K562 (cell line): ENCODE measurements at regions not wholly inside any gene's neighbourhood (a gene's known extent, or its start where the extent isn't known, plus 50 kb on each side); places are given as distances from the start of the nearest gene placed in this dataset.

Experiments used
- ATAC-seq: fragments of 200-7000 bp; cut with Tn5 transposase; 3 replicates; pipeline ENCODE4 v1.9.1; 2020; ENCODE audit warnings: moderate library complexity
- BruUV-seq: library from RNA; stranded (reverse); fragments of 400-500 nt; replicated peaks from 2 replicates; lab custom pipeline; 2021; lab: Mats Ljungman, UMichigan
- CTCF ChIA-PET: fragments of 300-600 bp; formaldehyde crosslinking; extraction: SDS; loops from one replicate; lab custom pipeline; 2021; ENCODE audit warnings: low intra/inter-chr PET ratio; lab: Yijun Ruan, JAX
- POLR2A ChIA-PET: fragments of 300-600, 350-650 bp; sonication (Branson Sonifier 250); formaldehyde crosslinking; extraction: SDS; loops from one replicate; lab custom pipeline; 2021; ENCODE audit warnings: antibody characterized with exemption, inconsistent platforms; lab: Yijun Ruan, JAX
- DNase-seq, 4 experiments: peaks; one replicate each; pipeline versions ENCODE4 v3.0.0 to v3.0.0-alpha.2; 2011 to 2018; ENCODE audit warnings: low spot score in 3 of 4, mixed read lengths in 3 of 4; ENCODE audit errors: extremely low read depth in 1 of 4
- FAIRE-seq: peaks from 2 replicates; lab custom pipeline; 2011; peaks lifted over from hg19 to GRCh38; lab: Jason Lieb, UNC
- H2AFZ ChIP-seq: 2 replicates; pipeline ENCODE4 v1.6.0; 2011; ENCODE audit warnings: low read depth, low read length, control low read depth, inconsistent platforms
- H3K27ac ChIP-seq: fragments of 200-600 bp; 3 replicates; pipeline ENCODE4 v1.8.0; 2011; ENCODE audit warnings: low read depth, mild to moderate bottlenecking, control low read depth, inconsistent platforms, low read length, moderate library complexity, mixed read lengths; ENCODE audit errors: extremely low read depth
- H3K27me3 ChIP-seq, 2 experiments: fragments of 300-600 bp in 1 of 2; 2 replicates in 1 of 2; 3 replicates in 1 of 2; pipeline versions ENCODE4 v1.6.0 to v1.8.0; 2011; ENCODE audit warnings: inconsistent platforms in 2 of 2, low read length in 2 of 2, mild to moderate bottlenecking in 1 of 2, mixed read lengths in 1 of 2, moderate library complexity in 1 of 2; ENCODE audit not compliant: control insufficient read depth in 2 of 2, insufficient read depth in 2 of 2
- H3K36me3 ChIP-seq: fragments of 300-600 bp; 3 replicates; pipeline ENCODE4 v1.8.0; 2011; ENCODE audit warnings: mild to moderate bottlenecking, low read length, inconsistent platforms; ENCODE audit not compliant: control insufficient read depth, insufficient read depth
- H3K4me1 ChIP-seq, 2 experiments: fragments of 200-600 bp in 1 of 2; replicated peaks in 1 of 2; 2 replicates in 1 of 2; 3 replicates in 1 of 2; pipeline versions ENCODE4 v1.5.1 to v1.8.0; 2011; ENCODE audit warnings: inconsistent platforms in 2 of 2, low read length in 2 of 2, mild to moderate bottlenecking in 1 of 2, mixed read lengths in 1 of 2, moderate library complexity in 1 of 2; ENCODE audit not compliant: control insufficient read depth in 2 of 2, insufficient read depth in 2 of 2
- H3K4me2 ChIP-seq: 2 replicates; pipeline ENCODE4 v1.6.1; 2011; ENCODE audit warnings: low read length, control low read depth, inconsistent platforms, mixed read lengths; ENCODE audit not compliant: insufficient read depth
- H3K4me3 ChIP-seq: fragments of 200-600 bp; sonication (generic), shearing (Covaris generic); 2 replicates; pipeline ENCODE4 v1.5.1; 2016; ENCODE audit warnings: control low read depth, inconsistent platforms
- H3K79me2 ChIP-seq: fragments of 200-600 bp; 3 replicates; pipeline ENCODE4 v1.8.0; 2011; ENCODE audit warnings: low read length, inconsistent platforms; ENCODE audit not compliant: control insufficient read depth, insufficient read depth
- H3K9ac ChIP-seq, 2 experiments: 2 replicates each; pipeline versions ENCODE4 v1.6.0 to v1.6.1; 2011; ENCODE audit warnings: low read depth in 2 of 2, low read length in 2 of 2, control low read depth in 1 of 2, inconsistent platforms in 1 of 2, mild to moderate bottlenecking in 1 of 2, mixed read lengths in 1 of 2; ENCODE audit not compliant: insufficient read depth in 1 of 2
- H3K9me1 ChIP-seq: one replicate; pipeline ENCODE4 v1.6.0; 2011; ENCODE audit warnings: inconsistent platforms, mild to moderate bottlenecking, low read length, moderate library complexity; ENCODE audit not compliant: control insufficient read depth, insufficient read depth
- H3K9me3 ChIP-seq: replicated peaks from 2 replicates; pipeline ENCODE4 v1.5.1; 2011; ENCODE audit warnings: low read depth, low read length, inconsistent platforms; ENCODE audit not compliant: control insufficient read depth, insufficient read depth
- H4K20me1 ChIP-seq: replicated peaks from 2 replicates; pipeline ENCODE4 v1.6.1; 2011; ENCODE audit warnings: low read length, inconsistent platforms, mixed read lengths; ENCODE audit not compliant: control insufficient read depth, insufficient read depth
- C11orf30 ChIP-seq: fragments of 450-650 bp; IDR thresholded peaks from 2 replicates; pipeline ENCODE4 v1.6.1; 2016; ENCODE audit warnings: low read depth, mild to moderate bottlenecking
- GTF2F1 ChIP-seq: IDR thresholded peaks from 2 replicates; pipeline ENCODE4 v1.6.1; 2011; ENCODE audit warnings: low read depth, low read length, improper control_type of control experiment
- MLLT1 ChIP-seq, 2 experiments: fragments of 450-650 bp; IDR thresholded peaks; 2 replicates each; pipeline ENCODE4 v1.6.1; 2016
- MLX ChIP-seq, 2 experiments: fragments of 450-650 bp in 1 of 2; sonication (generic) in 1 of 2; formaldehyde crosslinking; conservative IDR thresholded peaks; 2 replicates each; pipeline versions ENCODE4 v1.4.0 to v1.8.1; 2020 to 2022; ENCODE audit warnings: mild to moderate bottlenecking in 1 of 2, missing genetic modification reagents in 1 of 2
- RNF2 ChIP-seq: sonication (generic); IDR thresholded peaks from 2 replicates; pipeline ENCODE4 v1.6.1; 2016
- SAP30 ChIP-seq: fragments of 200-600 bp; sonication (generic); IDR thresholded peaks from 2 replicates; pipeline ENCODE4 v1.6.1; 2012; ENCODE audit warnings: borderline replicate concordance, low read depth, mild to moderate bottlenecking, moderate library complexity, low read length, control low read depth, inconsistent platforms; ENCODE audit not compliant: insufficient read depth, poor library complexity, severe bottlenecking
- SIRT6 ChIP-seq: IDR thresholded peaks from one replicate; pipeline ENCODE4 v1.6.1; 2012; ENCODE audit warnings: low read depth, mild to moderate bottlenecking, control low read depth, inconsistent platforms, low read length, moderate library complexity
- ZEB2 ChIP-seq: fragments of 450-650 bp; IDR thresholded peaks from 2 replicates; pipeline ENCODE4 v1.6.1; 2016
- ZNF212 ChIP-seq: fragments of 450-650 bp; formaldehyde crosslinking; IDR thresholded peaks from 2 replicates; pipeline ENCODE4 v1.4.0; 2020; ENCODE audit warnings: mild to moderate bottlenecking
- ZNF431 ChIP-seq: sonication (generic); formaldehyde crosslinking; IDR thresholded peaks from 2 replicates; pipeline ENCODE4 v1.8.0; 2022; ENCODE audit warnings: mild to moderate bottlenecking, missing genetic modification reagents
- WGBS: fragments of 100-300 bp; shearing (Covaris generic); methylation state at CpG from one replicate; pipeline ENCODE4 v1.1.6; 2016; ENCODE audit warnings: low coverage, mixed read lengths; ENCODE audit not compliant: insufficient coverage; ENCODE audit errors: missing lambda C conversion rate; 5-methylcytosine and 5-hydroxymethylcytosine counted together
- in situ Hi-C: fragments of 300-500 bp; cut with MboI; formaldehyde crosslinking; loops from 4 replicates; pipeline ENCODE4 v1.15.0; 2018; ENCODE audit warnings: inconsistent platforms, mixed read lengths
- intact Hi-C: fragments of 100-400 bp; cut with micrococcal nuclease; formaldehyde crosslinking; loops from 2 replicates; pipeline ENCODE4 v1.14.2; 2022

- no peak for TF ChIP-seq ZNF431
- TF ChIP-seq SAP30, result no peak
Observed at GRCh38 chr4:161183729-161184128, 980.1 kb downstream of the FSTL5 start (continued).

GRCh38 chr4:161182913-161183312 lies 980.9 kb downstream of the FSTL5 start:
- Histone ChIP-seq H4K20me1 (no peaks in the 10 kb centered on the region), H3K27me3 (no peaks in the 10 kb centered on the region), H3K9ac (no peak overlapping the region), H3K4me1 (no peaks in the 10 kb centered on the region), H2AFZ (no peak overlapping the region), H3K36me3 (no peaks in the 10 kb centered on the region), H3K79me2 (no peaks in the 10 kb centered on the region), H3K27ac (no peak overlapping the region), H3K9me1 (no peaks in the 10 kb centered on the region), H3K4me3 (no peak overlapping the region), H3K9me3 (no peaks in the 10 kb centered on the region), H3K4me2 (no peak overlapping the region)
- FAIRE-seq, result no peak
- TF ChIP-seq RNF2, result no peak
- no peak for TF ChIP-seq ZEB2
- TF ChIP-seq ZNF212 (CRISPR knock-in tag), result no peak
- WGBS, result 0% methylated on average over 2 of the region's 3 CpGs
- POLR2A ChIA-PET, result no interaction called here
- no peak for ATAC-seq
- in situ Hi-C loops (no loop called here), intact Hi-C loops (no loop called here)
- DNase-seq, result no peak
- no TSS peak for BruUV-seq
- CTCF ChIA-PET, result no interaction called here

- H3K27me3 ChIP-seq, result no peaks in the 10 kb centered on the region
- DNase-seq (no peak), FAIRE-seq (no peak), ATAC-seq (no peak)
- ChIA-PET POLR2A (no interaction called here), CTCF (no interaction called here)
- H3K9me3 ChIP-seq, result no peaks in the 10 kb centered on the region
- H3K9me1 ChIP-seq, result no peaks in the 10 kb centered on the region
- no peak overlapping the region for H3K4me3 ChIP-seq
- H3K27ac ChIP-seq, result no peak overlapping the region
- WGBS, result 0% methylated on average over 2 of the region's 5 CpGs
- no peaks in the 10 kb centered on the region for H4K20me1 ChIP-seq
- in situ Hi-C loops, result no loop called here
- no peak overlapping the region for H3K9ac ChIP-seq
- intact Hi-C loops, result no loop called here
- no peak overlapping the region for H2AFZ ChIP-seq
- H3K4me1 ChIP-seq, result no peaks in the 10 kb centered on the region
- H3K4me2 ChIP-seq, result no peak overlapping the region
- no peaks in the 10 kb centered on the region for H3K79me2 ChIP-seq
- TF ChIP-seq GTF2F1 (no peak), SIRT6 (no peak), MLLT1 (IDR thresholded peaks at IDR 0.05) (no peak), MLX (CRISPR knock-in tag; conservative IDR thresholded peaks at IDR 0.05) (no peak), C11orf30 (no peak)
- H3K36me3 ChIP-seq, result no peaks in the 10 kb centered on the region
- BruUV-seq, result no TSS peak
Observed at GRCh38 chr4:161178310-161178709, 985.5 kb downstream of the FSTL5 start.
